IMR-90 (cell line): ENCODE measurements at regions not wholly inside any gene's neighbourhood (a gene's known extent, or its start where the extent isn't known, plus 50 kb on each side); places are given as distances from the start of the nearest gene placed in this dataset.

Experiments
- ATAC-seq: fragments of 200-7000 bp; cut with Tn5 transposase; 2 replicates; pipeline ENCODE4 v1.9.1; 2020; ENCODE audit warnings: low read depth, mild to moderate bottlenecking, moderate library complexity
- BruUV-seq: library from RNA; stranded (reverse); fragments of 400-500 nt; replicated peaks from 2 replicates; lab custom pipeline; 2021; lab: Mats Ljungman, UMichigan
- CTCF ChIA-PET: fragments of 300-600 bp; formaldehyde crosslinking; extraction: SDS; loops from one replicate; lab custom pipeline; 2021; ENCODE audit warnings: antibody characterized with exemption; lab: Yijun Ruan, JAX
- POLR2A ChIA-PET: fragments of 300-600 bp; sonication (Branson Sonifier 250); formaldehyde crosslinking; loops from one replicate; lab custom pipeline; 2022; ENCODE audit warnings: antibody characterized with exemption; ENCODE audit not compliant: unreplicated experiment; lab: Charles Lee
- DNase-seq: peaks from one replicate; pipeline ENCODE4 v3.0.0; 2013
- H2AFZ ChIP-seq: replicated peaks from 2 replicates; pipeline ENCODE3; 2013; ENCODE audit warnings: low read length, mild to moderate bottlenecking; ENCODE audit not compliant: poor library complexity
- H2AK5ac ChIP-seq: 2 replicates; pipeline ENCODE4 v1.6.1; 2013; ENCODE audit warnings: low read depth, low read length, inconsistent platforms
- H2AK9ac ChIP-seq: replicated peaks from 2 replicates; pipeline ENCODE3; 2013; ENCODE audit warnings: mild to moderate bottlenecking, low read depth, low read length, moderate library complexity; ENCODE audit not compliant: poor library complexity
- H2BK120ac ChIP-seq: 2 replicates; pipeline ENCODE4 v1.6.1; 2013; ENCODE audit warnings: low read depth, low read length, inconsistent platforms
- H2BK15ac ChIP-seq: 3 replicates; pipeline ENCODE4 v1.6.1; 2013; ENCODE audit warnings: low read depth, low read length, inconsistent platforms
- H2BK20ac ChIP-seq: 2 replicates; pipeline ENCODE4 v1.6.1; 2013; ENCODE audit warnings: low read depth, mild to moderate bottlenecking, inconsistent platforms, low read length, moderate library complexity
- H2BK5ac ChIP-seq: 2 replicates; pipeline ENCODE4 v1.6.1; 2013; ENCODE audit warnings: mild to moderate bottlenecking, low read depth, low read length, inconsistent platforms; ENCODE audit not compliant: poor library complexity, severe bottlenecking
- H3K14ac ChIP-seq: replicated peaks from 2 replicates; pipeline ENCODE4 v1.6.1; 2013; ENCODE audit warnings: low read depth, low read length, inconsistent platforms
- H3K18ac ChIP-seq: 2 replicates; pipeline ENCODE4 v1.6.1; 2013; ENCODE audit warnings: low read depth, low read length, control low read depth
- H3K23ac ChIP-seq: 2 replicates; pipeline ENCODE4 v1.6.1; 2013; ENCODE audit warnings: low read depth, low read length, inconsistent platforms
- H3K27ac ChIP-seq: 2 replicates; pipeline ENCODE4 v1.5.1; 2013; ENCODE audit warnings: mild to moderate bottlenecking, control low read depth, low read length; ENCODE audit not compliant: insufficient read depth
- H3K27me3 ChIP-seq: 2 replicates; pipeline ENCODE4 v1.6.1; 2013; ENCODE audit warnings: low read length; ENCODE audit not compliant: control insufficient read depth, insufficient read depth
- H3K36me3 ChIP-seq: 2 replicates; pipeline ENCODE4 v1.6.1; 2013; ENCODE audit warnings: low read length, mixed read lengths; ENCODE audit not compliant: control insufficient read depth, insufficient read depth
- H3K4ac ChIP-seq: 2 replicates; pipeline ENCODE4 v1.6.1; 2013; ENCODE audit warnings: low read depth, low read length, inconsistent platforms
- H3K4me1 ChIP-seq: 2 replicates; pipeline ENCODE4 v1.6.1; 2013; ENCODE audit warnings: low read length, mixed read lengths; ENCODE audit not compliant: control insufficient read depth, insufficient read depth
- H3K4me2 ChIP-seq: 2 replicates; pipeline ENCODE4 v1.6.1; 2013; ENCODE audit warnings: low read depth, mild to moderate bottlenecking, control low read depth, low read length, moderate library complexity
- H3K4me3 ChIP-seq: 2 replicates; pipeline ENCODE4 v1.5.1; 2013; ENCODE audit warnings: low read depth, mild to moderate bottlenecking, control low read depth, low read length, moderate library complexity; ENCODE audit not compliant: insufficient read depth
- H3K56ac ChIP-seq: 2 replicates; pipeline ENCODE4 v1.6.1; 2013; ENCODE audit warnings: low read length, inconsistent platforms; ENCODE audit not compliant: insufficient read depth; ENCODE audit errors: extremely low read depth
- H3K79me1 ChIP-seq, 2 experiments: 2 replicates each; pipeline ENCODE4 v1.6.1; 2013; ENCODE audit warnings: low read length in 2 of 2, inconsistent platforms in 1 of 2, low read depth in 1 of 2
- H3K9ac ChIP-seq: 2 replicates; pipeline ENCODE4 v1.6.1; 2013; ENCODE audit warnings: low read depth, low read length, control low read depth
- H3K9me1 ChIP-seq: 2 replicates; pipeline ENCODE4 v1.6.1; 2013; ENCODE audit warnings: low read length, inconsistent platforms; ENCODE audit not compliant: insufficient read depth
- H3K9me3 ChIP-seq: 2 replicates; pipeline ENCODE4 v1.6.1; 2013; ENCODE audit warnings: low read length; ENCODE audit not compliant: control insufficient read depth, insufficient read depth
- H4K20me1 ChIP-seq: 2 replicates; pipeline ENCODE4 v1.6.1; 2013; ENCODE audit warnings: low read length, inconsistent platforms; ENCODE audit not compliant: insufficient read depth
- H4K5ac ChIP-seq: 2 replicates; pipeline ENCODE4 v1.6.1; 2013; ENCODE audit warnings: mild to moderate bottlenecking, low read depth, low read length, control low read depth
- H4K8ac ChIP-seq, 2 experiments: 2 replicates each; pipeline ENCODE4 v1.6.1; 2013; ENCODE audit warnings: low read depth in 2 of 2, low read length in 2 of 2, control low read depth in 1 of 2, inconsistent platforms in 1 of 2
- H4K91ac ChIP-seq: 2 replicates; pipeline ENCODE4 v1.6.1; 2013; ENCODE audit warnings: low read depth, low read length, inconsistent platforms; ENCODE audit not compliant: insufficient read depth
- BHLHE40 ChIP-seq: fragments of 150-350 bp; IDR thresholded peaks from 2 replicates; pipeline ENCODE4 v1.6.1; 2016; ENCODE audit warnings: mild to moderate bottlenecking, low read depth, low read length
- CHD1 ChIP-seq: IDR thresholded peaks from 2 replicates; pipeline ENCODE4 v1.6.1; 2012; ENCODE audit warnings: low read depth, low read length, improper control_type of control experiment
- CTCF ChIP-seq: conservative IDR thresholded peaks from 2 replicates; pipeline ENCODE4 v1.5.1; 2012; ENCODE audit warnings: mild to moderate bottlenecking, low read depth, low read length, improper control_type of control experiment
- MAZ ChIP-seq: IDR thresholded peaks from 2 replicates; pipeline ENCODE4 v1.6.1; 2012; ENCODE audit warnings: low read depth, mild to moderate bottlenecking, low read length, improper control_type of control experiment, moderate library complexity, borderline replicate concordance
- MXI1 ChIP-seq: IDR thresholded peaks from 2 replicates; pipeline ENCODE4 v1.6.1; 2012; ENCODE audit warnings: low read depth, mild to moderate bottlenecking, low read length, moderate library complexity, borderline replicate concordance
- NFE2L2 ChIP-seq: fragments of 150-350 bp; IDR thresholded peaks from 2 replicates; pipeline ENCODE4 v1.6.1; 2016; ENCODE audit warnings: low read depth, mild to moderate bottlenecking, low read length
- POLR2A ChIP-seq: IDR thresholded peaks from 2 replicates; pipeline ENCODE4 v1.6.1; 2012; ENCODE audit warnings: mild to moderate bottlenecking, low read depth, low read length
- RAD21 ChIP-seq: IDR thresholded peaks from 2 replicates; pipeline ENCODE4 v1.6.1; 2012; ENCODE audit warnings: low read length, improper control_type of control experiment
- RCOR1 ChIP-seq: IDR thresholded peaks from 2 replicates; pipeline ENCODE4 v1.6.1; 2012; ENCODE audit warnings: mild to moderate bottlenecking, low read length, improper control_type of control experiment; ENCODE audit not compliant: insufficient replicate concordance
- SMC3 ChIP-seq: fragments of 150-350 bp; IDR thresholded peaks from 2 replicates; pipeline ENCODE4 v1.6.1; 2016; ENCODE audit warnings: low read depth, mild to moderate bottlenecking, antibody characterized with exemption, low read length, moderate library complexity
- USF2 ChIP-seq: fragments of 150-350 bp; IDR thresholded peaks from 2 replicates; pipeline ENCODE4 v1.6.1; 2017; ENCODE audit warnings: mild to moderate bottlenecking, antibody characterized with exemption, low read length, low read depth
- WGBS, 2 experiments: methylation state at CpG; one replicate each; pipeline versions ENCODE4 v1.1.5 to v1.1.7; 2013; ENCODE audit warnings: missing lambda C conversion rate in 2 of 2; ENCODE audit not compliant: insufficient read length in 1 of 2; ENCODE audit errors: extremely low coverage in 2 of 2; 5-methylcytosine and 5-hydroxymethylcytosine counted together
- dilution Hi-C: fragments of 300-500 bp; cut with HindIII; formaldehyde crosslinking; loops from one replicate; pipeline ENCODE4 v1.14.3; 2018; ENCODE audit warnings: low sequenced_read_pairs; ENCODE audit not compliant: unreplicated experiment
- in situ Hi-C: fragments of 300-500 bp; cut with MboI; formaldehyde crosslinking; loops from 3 replicates; pipeline ENCODE4 v1.14.3; 2019; ENCODE audit warnings: low sequenced_read_pairs, inconsistent platforms, mixed read lengths
- intact Hi-C: fragments of 100-400 bp; cut with micrococcal nuclease; formaldehyde crosslinking; loops from 2 replicates; pipeline ENCODE4 v1.10.0; 2022

GRCh38 chr6:15874821-15875220, 212.0 kb upstream of the DTNBP1 start:
- Histone ChIP-seq H2BK20ac (no peak overlapping the region), H3K79me1 (no peaks in the 10 kb centered on the region), H4K5ac (no peak overlapping the region), H3K9ac (no peak overlapping the region), H3K27ac (no peak overlapping the region), H4K91ac (no peak overlapping the region), H4K20me1 (no peaks in the 10 kb centered on the region), H3K14ac (no peak overlapping the region), H3K4me1 (peaks cover 2% of the 10 kb centered on the region; the same call in 1 of the 2 replicates), H3K56ac (no peak overlapping the region), H2AFZ (no peak overlapping the region), H2BK5ac (peak overlapping the region; percentile 7), H3K23ac (no peak overlapping the region), H3K4me2 (peak overlapping the region; percentile 26; the same call in 1 of the 2 replicates), H3K4ac (no peak overlapping the region), H2AK5ac (no peak overlapping the region), H2BK120ac (no peak overlapping the region), H3K27me3 (peaks cover 16% of the 10 kb centered on the region), H3K9me3 (no peaks in the 10 kb centered on the region), H3K4me3 (no peak overlapping the region), H4K8ac (no peak overlapping the region), H2AK9ac (no peak overlapping the region), H3K36me3 (no peaks in the 10 kb centered on the region), H3K18ac (no peak overlapping the region), H2BK15ac (no peak overlapping the region), H3K9me1 (no peaks in the 10 kb centered on the region)
- BruUV-seq: no TSS peak
- ATAC-seq: 0 out of 2 replicates have a peak, but pooled peaks have one; percentile 11
- intact Hi-C loops (no loop called here), dilution Hi-C loops (no loop called here), in situ Hi-C loops (no loop called here)
- ChIA-PET POLR2A (no interaction called here), CTCF (no interaction called here)
- TF ChIP-seq POLR2A (no peak), CTCF (no peak), RAD21 (no peak), CHD1 (no peak), USF2 (no peak), BHLHE40 (no peak), RCOR1 (no peak), NFE2L2 (no peak), MAZ (no peak), SMC3 (no peak), MXI1 (no peak)
- WGBS, 2 experiments: no CpG with 5 or more reads among the region's 3 CpGs
- DNase-seq: peak; percentile 12
